ENCODE measurements at regions not wholly inside any gene's neighbourhood (a gene's known extent, or its start where the extent isn't known, plus 50 kb on each side); places are given as distances from the start of the nearest gene placed in this dataset.

DNA sequence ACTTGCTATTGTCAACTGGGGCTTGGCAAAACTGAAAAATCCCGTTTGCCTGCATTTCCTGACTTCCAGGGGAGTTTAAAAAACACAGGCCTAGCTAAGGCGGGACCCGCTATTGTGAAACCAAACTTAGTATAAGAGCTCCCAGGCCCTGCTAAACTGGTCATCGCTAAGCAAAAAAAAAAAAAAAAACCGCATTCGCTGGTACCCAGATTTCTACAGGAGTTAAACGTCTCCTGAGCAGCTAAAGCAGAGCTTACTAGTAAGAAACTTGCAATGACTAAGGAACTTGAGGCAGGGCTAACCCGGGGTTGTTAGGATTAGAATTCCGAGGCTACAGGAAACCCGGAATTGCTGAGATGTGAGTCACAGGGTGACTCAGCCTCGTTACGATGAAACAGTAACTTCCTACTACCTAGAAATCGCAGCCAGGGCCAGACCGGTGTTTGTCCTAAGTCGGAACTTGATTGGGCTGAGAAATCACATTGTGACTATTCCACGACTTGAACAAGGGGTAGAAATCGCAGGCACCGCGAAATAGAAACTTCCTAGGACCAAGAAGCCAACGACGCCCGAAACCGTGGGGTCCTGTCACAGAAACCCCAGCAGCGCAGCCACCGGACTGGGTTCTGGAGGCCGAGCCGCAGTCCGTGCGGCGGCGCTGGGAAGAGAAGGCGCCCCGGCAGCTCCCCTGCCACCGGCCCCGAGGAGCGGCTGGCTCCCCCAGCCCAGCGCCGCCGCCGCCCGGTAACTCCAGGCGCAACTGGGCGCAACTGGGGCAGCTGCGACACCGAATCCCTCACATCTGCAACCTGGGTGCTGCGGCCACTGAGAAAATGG, 89.4 kb downstream of the ANXA2R start:
- peaks cover 29% of the 10 kb centered on the region for H3K27me3 ChIP-seq
- peaks cover 32 to 37% of the 10 kb centered on the region in 2 experiments for H3K4me1 ChIP-seq (ENCODE audit: control insufficient read depth in 1 of 2, insufficient read depth in 1 of 2, low read depth in 1 of 2, low read length in 1 of 2)
- TF ChIP-seq CTCF (IDR thresholded peaks at IDR 0.05), result no peak
- peak overlapping the region; percentile 90 for H3K27ac ChIP-seq
- H3K4me3 ChIP-seq (ENCODE audit: low read depth in 1 of 2, low read length in 1 of 2), result peak overlapping the region; percentile 74 to 82
- H3K9me3 ChIP-seq, result no peaks in the 10 kb centered on the region
- H3K36me3 ChIP-seq, result no peaks in the 10 kb centered on the region

DNA sequence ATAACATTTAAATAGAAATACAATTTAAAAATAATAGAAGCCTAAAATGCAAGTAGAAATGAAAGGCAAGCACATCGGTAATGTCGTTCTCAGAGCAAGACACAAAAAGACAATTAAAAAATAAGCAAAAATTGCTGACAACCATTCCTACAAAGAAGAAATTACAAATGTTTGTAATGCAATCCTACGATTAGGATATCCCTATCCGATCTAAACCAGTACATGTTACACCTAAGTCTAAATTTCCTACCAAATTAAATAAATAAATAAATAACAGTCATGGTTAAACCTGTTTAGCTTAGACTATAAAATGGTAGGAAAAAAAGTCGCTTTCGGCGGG, 90.0 kb downstream of the ANXA2R start:
- Histone ChIP-seq H3K4me1 (ENCODE audit: control insufficient read depth in 1 of 2, insufficient read depth in 1 of 2, low read depth in 1 of 2, low read length in 1 of 2) (peaks cover 32 to 37% of the 10 kb centered on the region in 2 experiments), H3K27me3 (peaks cover 30% of the 10 kb centered on the region), H3K4me3 (ENCODE audit: low read depth in 1 of 2, low read length in 1 of 2) (peak overlapping the region; percentile 74 to 82), H3K36me3 (no peaks in the 10 kb centered on the region), H3K9me3 (no peaks in the 10 kb centered on the region), H3K27ac (peak overlapping the region; percentile 90)
- TF ChIP-seq CTCF (IDR thresholded peaks at IDR 0.05), result no peak

DNA sequence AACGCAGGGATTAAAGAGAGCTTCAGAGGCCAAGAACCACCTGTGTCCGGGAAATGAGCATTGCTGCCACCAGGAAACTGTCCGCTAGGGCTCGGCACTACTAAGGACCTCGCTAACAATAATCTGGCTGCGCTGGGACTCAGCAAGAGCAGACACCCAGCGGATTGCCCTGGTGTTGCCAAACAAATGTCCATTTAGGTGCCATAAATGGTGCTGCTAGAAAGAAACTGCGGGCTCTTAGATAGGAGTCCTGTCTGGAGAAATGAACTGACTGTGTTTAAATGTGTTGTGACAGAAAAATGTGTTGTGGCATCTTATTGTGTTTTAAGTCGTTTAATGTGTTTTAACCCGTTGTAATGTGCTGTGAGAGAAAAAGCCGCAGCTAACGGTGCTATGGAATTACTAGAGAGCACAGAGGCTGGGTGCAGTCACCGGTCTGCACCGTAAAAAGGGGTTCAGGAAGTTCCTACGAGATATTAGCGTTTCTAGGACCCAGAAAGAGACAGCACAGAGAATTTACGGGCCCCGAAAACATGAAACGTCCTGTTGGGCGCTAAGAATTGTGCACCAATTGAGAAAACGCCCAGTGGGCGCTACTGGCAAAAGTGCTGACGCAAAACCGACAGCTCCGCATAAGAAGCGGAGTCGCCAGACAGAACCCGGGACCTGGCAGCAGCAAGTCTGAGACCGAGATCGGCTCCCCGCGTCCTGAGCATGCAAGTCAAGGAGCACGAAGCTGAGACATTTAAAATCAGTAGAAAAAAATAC, 90.6 kb downstream of the ANXA2R start:
- H3K36me3 ChIP-seq, result no peaks in the 10 kb centered on the region
- H3K27ac ChIP-seq, result peak overlapping the region; percentile 90
- H3K4me3 ChIP-seq (ENCODE audit: low read depth in 1 of 2, low read length in 1 of 2), result peak overlapping the region; percentile 74 to 82

GRCh38 chr5:42948961-42949347, 91.2 kb downstream of the ANXA2R start:
- Histone ChIP-seq H3K27me3 (peaks cover 36% of the 10 kb centered on the region), H3K36me3 (no peaks in the 10 kb centered on the region), H3K27ac (peak overlapping the region; percentile 90), H3K4me3 (ENCODE audit: low read depth in 1 of 2, low read length in 1 of 2) (peak overlapping the region; percentile 74 to 82), H3K9me3 (no peaks in the 10 kb centered on the region), H3K4me1 (ENCODE audit: control insufficient read depth in 1 of 2, insufficient read depth in 1 of 2, low read depth in 1 of 2, low read length in 1 of 2) (peaks cover 36 to 41% of the 10 kb centered on the region in 2 experiments)
- TF ChIP-seq CTCF (IDR thresholded peaks at IDR 0.05), result no peak

More for the DNA sequence above, 90.6 kb downstream of the ANXA2R start:
- Histone ChIP-seq H3K4me1 (ENCODE audit: control insufficient read depth in 1 of 2, insufficient read depth in 1 of 2, low read depth in 1 of 2, low read length in 1 of 2) (peaks cover 32 to 37% of the 10 kb centered on the region in 2 experiments), H3K9me3 (no peaks in the 10 kb centered on the region), H3K27me3 (peaks cover 35% of the 10 kb centered on the region)
- peak; percentile 26 for TF ChIP-seq CTCF (IDR thresholded peaks at IDR 0.05)

DNA sequence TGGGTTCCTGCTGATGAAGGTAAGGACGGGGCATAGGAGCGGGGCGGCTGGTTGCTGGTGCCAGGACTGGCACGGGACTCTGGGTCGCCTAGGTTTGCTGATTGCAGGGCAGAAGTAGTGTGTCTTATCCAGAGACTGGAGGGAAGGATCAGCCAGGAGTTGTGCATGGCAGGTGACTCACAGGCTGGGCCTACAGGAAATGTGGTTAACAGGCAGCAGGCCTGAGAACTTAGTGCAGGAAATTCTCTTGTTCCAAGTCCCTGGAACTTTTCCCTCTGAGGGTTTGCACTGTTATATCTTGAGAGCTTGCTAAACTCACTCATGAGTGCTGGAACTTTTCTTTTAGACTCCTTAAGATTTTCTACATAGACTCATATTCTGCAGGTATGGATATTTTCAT, 95.1 kb downstream of the ANXA2R start:
- H3K36me3 ChIP-seq, result no peaks in the 10 kb centered on the region
- H3K27me3 ChIP-seq, result peaks cover 24% of the 10 kb centered on the region
- H3K4me1 ChIP-seq (ENCODE audit: control insufficient read depth in 1 of 2, insufficient read depth in 1 of 2, low read depth in 1 of 2, low read length in 1 of 2), result peaks cover 32% of the 10 kb centered on the region in 2 experiments
- no peaks in the 10 kb centered on the region for H3K9me3 ChIP-seq
- H3K4me3 ChIP-seq (ENCODE audit: low read depth in 1 of 2, low read length in 1 of 2), result no peak overlapping the region
- no peak overlapping the region for H3K27ac ChIP-seq
- TF ChIP-seq CTCF (IDR thresholded peaks at IDR 0.05), result no peak
